H1 (cell line): ENCODE measurements at regions not wholly inside any gene's neighbourhood (a gene's known extent, or its start where the extent isn't known, plus 50 kb on each side); places are given as distances from the start of the nearest gene placed in this dataset.

Experiments
- CTCF ChIA-PET: fragments of 300-600 bp; sonication (Branson Sonifier 250); formaldehyde crosslinking; loops from one replicate; lab custom pipeline; 2021; ENCODE audit not compliant: partially characterized antibody; lab: Charles Lee
- POLR2A ChIA-PET: fragments of 300-600 bp; sonication (Branson Sonifier 250); formaldehyde crosslinking; loops from one replicate; lab custom pipeline; 2021; ENCODE audit warnings: inconsistent platforms; ENCODE audit not compliant: partially characterized antibody; lab: Charles Lee
- DNase-seq, 2 experiments: peaks; one replicate each; pipeline versions ENCODE4 v3.0.0 to v3.0.0-alpha.2; 2010 to 2022; ENCODE audit warnings: low spot score in 2 of 2, low read depth in 1 of 2, mixed read lengths in 1 of 2
- FAIRE-seq: peaks from 2 replicates; lab custom pipeline; 2011; peaks lifted over from hg19 to GRCh38; lab: Jason Lieb, UNC
- H2AFZ ChIP-seq: 2 replicates; pipeline ENCODE4 v1.8.1; 2012; ENCODE audit warnings: low read length, inconsistent platforms
- H2AK5ac ChIP-seq: 2 replicates; pipeline ENCODE4 v1.6.1; 2013; ENCODE audit warnings: low read depth, low read length
- H2BK120ac ChIP-seq: replicated peaks from 2 replicates; pipeline ENCODE3; 2013; ENCODE audit warnings: low read depth, low read length, inconsistent platforms
- H2BK12ac ChIP-seq: 2 replicates; pipeline ENCODE4 v1.6.1; 2013; ENCODE audit warnings: low read depth, low read length
- H2BK15ac ChIP-seq: 2 replicates; pipeline ENCODE4 v1.6.1; 2013; ENCODE audit warnings: low read length
- H2BK20ac ChIP-seq: 2 replicates; pipeline ENCODE4 v1.6.1; 2013; ENCODE audit warnings: low read length
- H2BK5ac ChIP-seq: 2 replicates; pipeline ENCODE4 v1.6.1; 2013; ENCODE audit warnings: low read depth, low read length
- H3K14ac ChIP-seq: 2 replicates; pipeline ENCODE4 v1.6.1; 2013; ENCODE audit warnings: inconsistent platforms; ENCODE audit not compliant: insufficient read length
- H3K18ac ChIP-seq: 2 replicates; pipeline ENCODE4 v1.6.1; 2013; ENCODE audit warnings: low read length; ENCODE audit errors: extremely low read depth
- H3K23ac ChIP-seq: 2 replicates; pipeline ENCODE4 v1.6.1; 2013; ENCODE audit warnings: inconsistent platforms; ENCODE audit not compliant: insufficient read length
- H3K23me2 ChIP-seq: 2 replicates; pipeline ENCODE4 v1.6.1; 2013; ENCODE audit warnings: low read depth, low read length
- H3K27ac ChIP-seq: 2 replicates; pipeline ENCODE4 v1.6.1; 2011; ENCODE audit warnings: low read depth, low read length, inconsistent platforms
- H3K27me3 ChIP-seq, 4 experiments: replicated peaks in 1 of 4; 1 replicate in 1 of 4; 2 replicates in 3 of 4; pipeline versions ENCODE4 v1.6.1 to v1.8.1; 2011 to 2013; ENCODE audit warnings: low read length in 3 of 4, mild to moderate bottlenecking in 3 of 4, inconsistent platforms in 2 of 4, mixed read lengths in 2 of 4, moderate library complexity in 1 of 4; ENCODE audit not compliant: control insufficient read depth in 3 of 4, insufficient read depth in 3 of 4; ENCODE audit errors: extremely low read depth in 1 of 4
- H3K36me3 ChIP-seq, 4 experiments: 2 replicates each; pipeline versions ENCODE4 v1.6.1 to v1.8.1; 2011 to 2013; ENCODE audit warnings: mild to moderate bottlenecking in 4 of 4, low read length in 3 of 4, moderate library complexity in 2 of 4, control low read depth in 1 of 4, inconsistent platforms in 1 of 4; ENCODE audit not compliant: insufficient read depth in 4 of 4, control insufficient read depth in 2 of 4
- H3K4ac ChIP-seq: replicated peaks from 2 replicates; pipeline ENCODE3; 2013; ENCODE audit warnings: low read length, low read depth, mixed read lengths, inconsistent platforms; ENCODE audit not compliant: insufficient read length
- H3K4me1 ChIP-seq, 4 experiments: replicated peaks in 1 of 4; 1 replicate in 1 of 4; 2 replicates in 3 of 4; pipeline versions ENCODE4 v1.6.1 to v1.8.1; 2011 to 2013; ENCODE audit warnings: low read length in 3 of 4, inconsistent platforms in 2 of 4, mixed read lengths in 1 of 4; ENCODE audit not compliant: insufficient read depth in 4 of 4, control insufficient read depth in 3 of 4
- H3K4me2 ChIP-seq, 2 experiments: 2 replicates each; pipeline versions ENCODE4 v1.6.1 to v1.8.1; 2011 to 2013; ENCODE audit warnings: low read depth in 2 of 2, low read length in 2 of 2, control low read depth in 1 of 2, inconsistent platforms in 1 of 2, mild to moderate bottlenecking in 1 of 2; ENCODE audit not compliant: insufficient read depth in 1 of 2
- H3K4me3 ChIP-seq, 4 experiments: fragments of 200-600, 300-600 bp in 1 of 4; sonication (generic), shearing (Covaris generic), sonication (Bioruptor Twin) in 1 of 4; 2 replicates each; pipeline versions ENCODE4 v1.5.1 to v1.8.1; 2011 to 2016; ENCODE audit warnings: low read length in 4 of 4, low read depth in 3 of 4, control low read depth in 2 of 4, inconsistent platforms in 2 of 4, mild to moderate bottlenecking in 2 of 4, mixed read lengths in 1 of 4, moderate library complexity in 1 of 4; ENCODE audit not compliant: insufficient read depth in 2 of 4; ENCODE audit errors: extremely low read depth in 1 of 4
- H3K56ac ChIP-seq: replicated peaks from 2 replicates; pipeline ENCODE3; 2013; ENCODE audit warnings: low read depth, mild to moderate bottlenecking, mixed read lengths, low read length, inconsistent platforms; ENCODE audit not compliant: insufficient read length
- H3K79me1 ChIP-seq: 2 replicates; pipeline ENCODE4 v1.6.1; 2013; ENCODE audit warnings: low read depth, low read length, control low read depth
- H3K79me2 ChIP-seq, 2 experiments: 2 replicates each; pipeline versions ENCODE4 v1.6.1 to v1.8.1; 2012 to 2013; ENCODE audit warnings: low read length in 2 of 2, mild to moderate bottlenecking in 2 of 2, inconsistent platforms in 1 of 2; ENCODE audit not compliant: insufficient read depth in 2 of 2, control insufficient read depth in 1 of 2
- H3K9ac ChIP-seq, 4 experiments: replicated peaks in 1 of 4; 1 replicate in 1 of 4; 2 replicates in 3 of 4; pipeline versions ENCODE4 v1.6.1 to v1.8.1; 2011 to 2013; ENCODE audit warnings: low read depth in 3 of 4, low read length in 3 of 4, control low read depth in 2 of 4, mild to moderate bottlenecking in 2 of 4, moderate library complexity in 2 of 4, inconsistent platforms in 1 of 4; ENCODE audit errors: extremely low read depth in 1 of 4
- H3K9me3 ChIP-seq, 2 experiments: 2 replicates each; pipeline versions ENCODE4 v1.6.1 to v1.8.1; 2012 to 2013; ENCODE audit warnings: mild to moderate bottlenecking in 2 of 2, moderate library complexity in 2 of 2, control low read depth in 1 of 2, inconsistent platforms in 1 of 2, low read depth in 1 of 2, low read length in 1 of 2, mixed read lengths in 1 of 2; ENCODE audit not compliant: insufficient read depth in 2 of 2
- H4K20me1 ChIP-seq, 2 experiments: replicated peaks in 1 of 2; 2 replicates each; pipeline versions ENCODE3 to v1.8.1; 2011 to 2013; ENCODE audit warnings: inconsistent platforms in 2 of 2, low read length in 2 of 2, mild to moderate bottlenecking in 1 of 2; ENCODE audit not compliant: insufficient read depth in 2 of 2, control insufficient read depth in 1 of 2
- H4K5ac ChIP-seq: 2 replicates; pipeline ENCODE4 v1.6.1; 2013; ENCODE audit warnings: low read length, low read depth, mixed read lengths, inconsistent platforms; ENCODE audit not compliant: insufficient read length
- H4K8ac ChIP-seq: 2 replicates; pipeline ENCODE4 v1.8.0; 2013; ENCODE audit warnings: mild to moderate bottlenecking, moderate library complexity, low read length, inconsistent platforms; ENCODE audit not compliant: insufficient read depth; ENCODE audit errors: extremely low read depth
- H4K91ac ChIP-seq: replicated peaks from 2 replicates; pipeline ENCODE3; 2013; ENCODE audit warnings: low read length, mixed read lengths, inconsistent platforms; ENCODE audit not compliant: insufficient read length
- CREB1 ChIP-seq: IDR thresholded peaks from 2 replicates; pipeline ENCODE4 v1.6.1; 2012; ENCODE audit warnings: inconsistent platforms
- EGR1 ChIP-seq: IDR thresholded peaks from 2 replicates; pipeline ENCODE4 v1.6.1; 2011; ENCODE audit warnings: low read depth, low read length, borderline replicate concordance
- KDM1A ChIP-seq: fragments of 200-600, 300-600 bp; sonication (generic); IDR thresholded peaks from 2 replicates; pipeline ENCODE4 v1.7.1; 2016; ENCODE audit warnings: mild to moderate bottlenecking, low read length, borderline replicate concordance
- POLR2AphosphoS5 ChIP-seq: IDR thresholded peaks from 2 replicates; pipeline ENCODE4 v1.6.1; 2011; ENCODE audit warnings: low read depth, low read length
- RNF2 ChIP-seq: fragments of 200-900, 300-1000 bp; sonication (generic); IDR thresholded peaks from 2 replicates; pipeline ENCODE4 v1.7.1; 2016; ENCODE audit warnings: borderline replicate concordance, low read depth, mild to moderate bottlenecking, antibody characterized with exemption, low read length; ENCODE audit not compliant: poor library complexity, severe bottlenecking; ENCODE audit errors: missing control alignments
- TEAD4 ChIP-seq: IDR thresholded peaks from 2 replicates; pipeline ENCODE4 v1.6.1; 2012; ENCODE audit warnings: low read depth, low read length, inconsistent platforms, mixed read lengths
- WGBS, 2 experiments: shearing (Covaris generic) in 1 of 2; methylation state at CpG; one replicate each; pipeline versions ENCODE4 v1.1.6 to v1.1.7; 2013 to 2015; ENCODE audit warnings: low lambda C conversion rate in 2 of 2, mixed read lengths in 2 of 2, inconsistent platforms in 1 of 2, low coverage in 1 of 2, missing lambda C conversion rate in 1 of 2; ENCODE audit not compliant: insufficient replicate concordance in 2 of 2, insufficient coverage in 1 of 2, insufficient read length in 1 of 2; ENCODE audit errors: extremely low coverage in 1 of 2, missing lambda C conversion rate in 1 of 2; 5-methylcytosine and 5-hydroxymethylcytosine counted together
- TF ChIP-seq, protein P1 (sequence below): IDR thresholded peaks from 2 replicates; pipeline ENCODE4 v1.6.1; 2012; ENCODE audit warnings: inconsistent platforms
- TF ChIP-seq, protein P2 (sequence below), 3 experiments: IDR thresholded peaks; 1 replicate in 2 of 3; 2 replicates in 1 of 3; pipeline versions ENCODE4 v1.5.1 to v1.6.1; 2011; ENCODE audit warnings: low read length in 3 of 3, mild to moderate bottlenecking in 3 of 3, inconsistent platforms in 2 of 3, low read depth in 1 of 3, moderate library complexity in 1 of 3; ENCODE audit not compliant: insufficient read depth in 1 of 3; ENCODE audit errors: control extremely low read depth in 1 of 3
- TF ChIP-seq, protein P3 (sequence below): IDR thresholded peaks from 2 replicates; pipeline ENCODE4 v1.6.1; 2011; ENCODE audit warnings: low read length, improper control_type of control experiment

DNA sequence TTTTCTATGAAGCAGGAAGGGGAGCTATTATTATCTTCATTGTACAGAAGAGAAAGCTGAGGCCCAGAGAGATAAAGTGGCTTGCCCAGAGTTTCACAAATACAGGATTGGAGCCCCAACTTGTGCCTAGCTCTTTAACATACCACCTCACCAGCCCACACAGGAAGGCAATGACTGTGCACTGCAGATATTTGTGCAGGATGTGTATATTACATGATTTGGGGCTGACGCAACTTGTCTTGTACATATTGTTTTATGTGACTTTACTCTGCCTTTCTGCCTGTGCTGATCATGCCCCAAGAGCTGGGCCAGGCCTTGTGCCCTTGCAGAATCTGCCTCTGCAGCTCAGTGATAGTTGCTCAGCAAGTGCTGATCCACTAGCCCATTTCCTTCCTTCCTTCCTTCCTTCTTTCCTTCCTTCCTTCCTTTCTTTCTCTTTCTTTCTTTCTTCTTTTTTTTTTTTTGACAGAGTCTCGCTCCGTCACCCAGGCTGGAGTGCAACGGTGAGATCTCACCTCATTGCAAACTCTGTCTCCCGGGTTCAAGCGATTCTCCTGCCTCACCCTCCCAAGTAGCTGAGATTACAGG lies 106.6 kb upstream of the TBCA start:
- Histone ChIP-seq H4K20me1 (no peaks in the 10 kb centered on the region), H3K4ac (no peak overlapping the region), H2BK120ac (no peak overlapping the region), H3K18ac (no peak overlapping the region), H3K56ac (no peak overlapping the region), H4K8ac (no peak overlapping the region), H2AK5ac (no peak overlapping the region), H4K91ac (no peak overlapping the region), H3K79me2 (no peaks in the 10 kb centered on the region), H3K27ac (no peak overlapping the region), H3K14ac (no peak overlapping the region), H3K4me2 (no peak overlapping the region), H4K5ac (no peak overlapping the region), H3K36me3 (no peaks in the 10 kb centered on the region), H3K4me1 (no peaks in the 10 kb centered on the region), H3K23ac (no peak overlapping the region), H2BK12ac (no peak overlapping the region), H2AFZ (no peak overlapping the region), H3K9ac (no peak overlapping the region), H3K27me3 (peaks cover 0 to 3% (median 0%) of the 10 kb centered on the region in 4 experiments; a peak in 1 of 7 replicates), H3K79me1 (no peaks in the 10 kb centered on the region), H3K4me3 (no peak overlapping the region), H3K9me3 (no peaks in the 10 kb centered on the region), H2BK5ac (no peak overlapping the region), H2BK20ac (no peak overlapping the region), H3K23me2 (no peaks in the 10 kb centered on the region), H2BK15ac (no peak overlapping the region)
- CTCF ChIA-PET, result interaction anchor here (0.7 kb wide), 1 partner anchor 261 kb away, joined by 3 read pairs; no protein-coding TSS in a partner anchor
- 89% methylated on average over 3 of the region's 6 CpGs; no CpG with 5 or more reads in 1 of the 2 experiments for WGBS, 2 experiments
- DNase-seq (no peak), FAIRE-seq (no peak)
- POLR2A ChIA-PET, result no interaction called here
- TF ChIP-seq, protein P1, sequence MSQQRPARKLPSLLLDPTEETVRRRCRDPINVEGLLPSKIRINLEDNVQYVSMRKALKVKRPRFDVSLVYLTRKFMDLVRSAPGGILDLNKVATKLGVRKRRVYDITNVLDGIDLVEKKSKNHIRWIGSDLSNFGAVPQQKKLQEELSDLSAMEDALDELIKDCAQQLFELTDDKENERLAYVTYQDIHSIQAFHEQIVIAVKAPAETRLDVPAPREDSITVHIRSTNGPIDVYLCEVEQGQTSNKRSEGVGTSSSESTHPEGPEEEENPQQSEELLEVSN, result no peak
- TF ChIP-seq TEAD4, result no peak
- TF ChIP-seq RNF2, result no peak
- TF ChIP-seq CREB1, result no peak
- TF ChIP-seq, protein P2, sequence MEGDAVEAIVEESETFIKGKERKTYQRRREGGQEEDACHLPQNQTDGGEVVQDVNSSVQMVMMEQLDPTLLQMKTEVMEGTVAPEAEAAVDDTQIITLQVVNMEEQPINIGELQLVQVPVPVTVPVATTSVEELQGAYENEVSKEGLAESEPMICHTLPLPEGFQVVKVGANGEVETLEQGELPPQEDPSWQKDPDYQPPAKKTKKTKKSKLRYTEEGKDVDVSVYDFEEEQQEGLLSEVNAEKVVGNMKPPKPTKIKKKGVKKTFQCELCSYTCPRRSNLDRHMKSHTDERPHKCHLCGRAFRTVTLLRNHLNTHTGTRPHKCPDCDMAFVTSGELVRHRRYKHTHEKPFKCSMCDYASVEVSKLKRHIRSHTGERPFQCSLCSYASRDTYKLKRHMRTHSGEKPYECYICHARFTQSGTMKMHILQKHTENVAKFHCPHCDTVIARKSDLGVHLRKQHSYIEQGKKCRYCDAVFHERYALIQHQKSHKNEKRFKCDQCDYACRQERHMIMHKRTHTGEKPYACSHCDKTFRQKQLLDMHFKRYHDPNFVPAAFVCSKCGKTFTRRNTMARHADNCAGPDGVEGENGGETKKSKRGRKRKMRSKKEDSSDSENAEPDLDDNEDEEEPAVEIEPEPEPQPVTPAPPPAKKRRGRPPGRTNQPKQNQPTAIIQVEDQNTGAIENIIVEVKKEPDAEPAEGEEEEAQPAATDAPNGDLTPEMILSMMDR (IDR thresholded peaks at IDR 0.05; ENCODE audit: control extremely low read depth in 1 of 3, insufficient read depth in 1 of 3, low read depth in 1 of 3, low read length in 3 of 3), result no peak
- no peak for TF ChIP-seq POLR2AphosphoS5
- TF ChIP-seq EGR1, result no peak
- TF ChIP-seq, protein P3, sequence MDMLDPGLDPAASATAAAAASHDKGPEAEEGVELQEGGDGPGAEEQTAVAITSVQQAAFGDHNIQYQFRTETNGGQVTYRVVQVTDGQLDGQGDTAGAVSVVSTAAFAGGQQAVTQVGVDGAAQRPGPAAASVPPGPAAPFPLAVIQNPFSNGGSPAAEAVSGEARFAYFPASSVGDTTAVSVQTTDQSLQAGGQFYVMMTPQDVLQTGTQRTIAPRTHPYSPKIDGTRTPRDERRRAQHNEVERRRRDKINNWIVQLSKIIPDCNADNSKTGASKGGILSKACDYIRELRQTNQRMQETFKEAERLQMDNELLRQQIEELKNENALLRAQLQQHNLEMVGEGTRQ, result no peak
- no peak for TF ChIP-seq KDM1A
